H1 (cell line): ENCODE measurements at regions not wholly inside any gene's neighbourhood (a gene's known extent, or its start where the extent isn't known, plus 50 kb on each side); places are given as distances from the start of the nearest gene placed in this dataset.

Source experiments
- EZH2 ChIP-seq: fragments of 200-600 bp; sonication (generic); IDR thresholded peaks from 2 replicates; pipeline ENCODE4 v1.7.1; 2012; ENCODE audit warnings: low read depth, mild to moderate bottlenecking, moderate library complexity, low read length, inconsistent platforms; ENCODE audit not compliant: severe bottlenecking
- POLR2A ChIP-seq, 2 experiments: IDR thresholded peaks; 1 replicate in 1 of 2; 2 replicates in 1 of 2; pipeline ENCODE4 v1.6.1; 2011; ENCODE audit warnings: low read depth in 2 of 2, low read length in 2 of 2, mild to moderate bottlenecking in 2 of 2; ENCODE audit errors: control extremely low read depth in 1 of 2
- POLR2AphosphoS5 ChIP-seq: IDR thresholded peaks from 2 replicates; pipeline ENCODE4 v1.6.1; 2011; ENCODE audit warnings: low read depth, low read length
- USF2 ChIP-seq: IDR thresholded peaks from 2 replicates; pipeline ENCODE4 v1.6.1; 2011; ENCODE audit warnings: low read length, improper control_type of control experiment

DNA sequence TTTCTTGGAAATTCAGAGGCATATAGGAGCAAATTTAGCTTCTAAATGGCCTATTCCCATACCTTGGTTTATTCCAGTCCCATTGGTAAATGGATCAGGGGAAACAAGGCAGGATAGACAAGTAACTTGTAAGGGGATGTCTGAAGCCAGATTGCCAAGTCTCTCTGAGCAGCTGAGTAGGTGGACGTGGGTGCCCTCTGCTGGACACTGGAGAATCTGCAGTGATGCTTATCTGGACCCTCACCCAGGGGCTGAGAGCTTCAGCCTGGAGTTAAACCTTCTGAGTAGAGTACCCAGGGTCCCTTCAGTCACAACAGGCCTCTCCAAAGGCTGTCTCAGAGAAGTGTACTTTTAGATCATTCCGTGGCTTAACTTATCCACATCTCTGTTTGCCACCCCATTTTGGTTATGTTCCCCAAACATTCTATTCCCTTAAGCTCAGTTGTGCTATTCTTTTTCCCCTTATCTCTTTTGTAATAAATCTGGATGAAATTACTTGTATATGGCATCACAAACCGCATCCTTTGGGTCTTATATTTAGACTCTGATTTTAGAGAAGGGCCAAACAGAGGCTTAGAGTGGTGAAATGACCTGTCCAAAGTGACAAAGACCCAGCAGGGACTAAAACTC lies 218.3 kb upstream of the GLRA1 start:
- TF ChIP-seq EZH2, result no peak
- TF ChIP-seq USF2, result no peak
- TF ChIP-seq POLR2AphosphoS5, result no peak
- TF ChIP-seq POLR2A (IDR thresholded peaks at IDR 0.05; ENCODE audit: control extremely low read depth in 1 of 2, low read depth in 2 of 2, low read length in 2 of 2), result no peak
